Progenitor cell of endocrine pancreas (in vitro differentiated cells): ENCODE measurements at regions not wholly inside any gene's neighbourhood (a gene's known extent, or its start where the extent isn't known, plus 50 kb on each side); places are given as distances from the start of the nearest gene placed in this dataset.

Experiments
- DNase-seq: peaks from one replicate; pipeline ENCODE4 v3.0.0; 2021; ENCODE audit warnings: low spot score; ENCODE audit not compliant: unreplicated experiment
- H3K27ac Mint-ChIP-seq: 2 replicates; pipeline ENCODE4 v1.8.0; 2021; ENCODE audit warnings: mild to moderate bottlenecking, moderate library complexity, mixed read lengths
- H3K27me3 Mint-ChIP-seq: 2 replicates; pipeline ENCODE4 v1.8.0; 2021; ENCODE audit warnings: mixed read lengths
- H3K36me3 Mint-ChIP-seq: 2 replicates; pipeline ENCODE4 v1.8.0; 2022; ENCODE audit warnings: mixed read lengths; ENCODE audit not compliant: insufficient read depth
- H3K4me1 Mint-ChIP-seq: 2 replicates; pipeline ENCODE4 v1.8.0; 2021; ENCODE audit warnings: low read depth, mixed read lengths
- H3K4me3 Mint-ChIP-seq: 2 replicates; pipeline ENCODE4 v1.8.0; 2021; ENCODE audit warnings: low read depth, mild to moderate bottlenecking, moderate library complexity, mixed read lengths
- H3K9me3 Mint-ChIP-seq: 2 replicates; pipeline ENCODE4 v1.8.0; 2021; ENCODE audit warnings: low read depth, mixed read lengths
- CTCF ChIP-seq: fragments of 200-600 bp; sonication (generic); IDR thresholded peaks from one replicate; pipeline ENCODE4 v1.5.0; 2021; ENCODE audit warnings: antibody characterized with exemption, mild to moderate bottlenecking; ENCODE audit not compliant: unreplicated experiment

DNA sequence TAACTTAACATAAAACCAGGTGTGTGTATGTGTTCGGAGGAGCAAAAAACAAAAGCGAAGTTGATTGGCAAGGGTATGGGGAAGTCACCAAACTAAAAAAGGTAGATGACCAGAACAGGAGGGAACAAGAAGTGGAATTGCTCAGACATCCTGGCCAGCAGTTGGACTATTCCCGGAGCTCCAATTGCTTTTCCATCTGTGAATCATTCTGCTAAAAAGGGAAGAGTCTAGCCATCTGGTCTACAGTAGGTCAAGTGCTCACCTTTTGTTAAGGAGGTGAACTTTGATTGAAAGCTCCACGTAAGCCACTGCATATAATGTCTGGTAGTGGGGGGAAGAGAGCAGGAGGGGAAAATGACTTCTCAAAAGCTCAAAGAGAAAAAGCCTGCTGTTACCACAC is 50.0 kb upstream of the BET1 start:
- no peak for TF ChIP-seq CTCF
- Mint-ChIP-seq H3K9me3 (peaks cover 4% of the 10 kb centered on the region), H3K27me3 (no peaks in the 10 kb centered on the region), H3K4me1 (peaks cover 11% of the 10 kb centered on the region), H3K4me3 (no peak overlapping the region), H3K36me3 (no peaks in the 10 kb centered on the region), H3K27ac (no peak overlapping the region)
- DNase-seq = no peak

GRCh38 chr7:94055963-94056362 is 51.8 kb upstream of the BET1 start:
- peaks cover 4% of the 10 kb centered on the region for H3K9me3 Mint-ChIP-seq
- peaks cover 5% of the 10 kb centered on the region for H3K4me1 Mint-ChIP-seq
- H3K4me3 Mint-ChIP-seq = no peak overlapping the region
- H3K27ac Mint-ChIP-seq = no peak overlapping the region
- TF ChIP-seq CTCF = no peak
- no peaks in the 10 kb centered on the region for H3K36me3 Mint-ChIP-seq
- H3K27me3 Mint-ChIP-seq = no peaks in the 10 kb centered on the region
- no peak for DNase-seq

- TF ChIP-seq CTCF = no peak
- peaks cover 5% of the 10 kb centered on the region for H3K4me1 Mint-ChIP-seq
- no peak overlapping the region for H3K4me3 Mint-ChIP-seq
- no peak overlapping the region for H3K27ac Mint-ChIP-seq
- peaks cover 4% of the 10 kb centered on the region for H3K9me3 Mint-ChIP-seq
- DNase-seq = no peak
- H3K36me3 Mint-ChIP-seq = no peaks in the 10 kb centered on the region
- H3K27me3 Mint-ChIP-seq = no peaks in the 10 kb centered on the region
These were observed 52.6 kb upstream of the BET1 start for GRCh38 chr7:94056796-94057207.

- H3K36me3 Mint-ChIP-seq = no peaks in the 10 kb centered on the region
- TF ChIP-seq CTCF = no peak
- DNase-seq = no peak
- no peak overlapping the region for H3K4me3 Mint-ChIP-seq
- H3K4me1 Mint-ChIP-seq = peaks cover 5% of the 10 kb centered on the region
- H3K27ac Mint-ChIP-seq = no peak overlapping the region
- H3K9me3 Mint-ChIP-seq = peaks cover 4% of the 10 kb centered on the region
- H3K27me3 Mint-ChIP-seq = peaks cover 3% of the 10 kb centered on the region
These were observed 53.8 kb upstream of the BET1 start for GRCh38 chr7:94057955-94058354.

- no peak overlapping the region for H3K27ac Mint-ChIP-seq
- DNase-seq = no peak
- peaks cover 4% of the 10 kb centered on the region for H3K4me1 Mint-ChIP-seq
- H3K4me3 Mint-ChIP-seq = no peak overlapping the region
- H3K36me3 Mint-ChIP-seq = no peaks in the 10 kb centered on the region
- H3K9me3 Mint-ChIP-seq = peaks cover 4% of the 10 kb centered on the region
- TF ChIP-seq CTCF = no peak
- peaks cover 3% of the 10 kb centered on the region for H3K27me3 Mint-ChIP-seq
These were observed 55.6 kb upstream of the BET1 start for GRCh38 chr7:94059746-94060145.
